WTC11 (cell line): ENCODE measurements at regions not wholly inside any gene's neighbourhood (a gene's known extent, or its start where the extent isn't known, plus 50 kb on each side); places are given as distances from the start of the nearest gene placed in this dataset.

Experiments used
- ATAC-seq: fragments of 200-7000 bp; cut with Tn5 transposase; 2 replicates; pipeline ENCODE4 v1.10.0; 2021; ENCODE audit warnings: mild to moderate bottlenecking, moderate library complexity
- CTCF ChIA-PET: fragments of 300-600 bp; sonication (Branson Sonifier 250); formaldehyde crosslinking; loops from one replicate; lab custom pipeline; 2021; ENCODE audit warnings: antibody characterized with exemption; lab: Charles Lee
- POLR2A ChIA-PET: fragments of 350-600 bp; sonication (Branson Sonifier 250); formaldehyde crosslinking; loops from one replicate; lab custom pipeline; 2021; ENCODE audit warnings: antibody characterized with exemption; lab: Charles Lee
- DNase-seq: peaks from one replicate; pipeline ENCODE4 v3.0.0; 2021; ENCODE audit warnings: low spot score
- H3K27ac Mint-ChIP-seq: 2 replicates; pipeline ENCODE4 v1.8.0; 2021; ENCODE audit warnings: mixed read lengths
- H3K27me3 Mint-ChIP-seq: 2 replicates; pipeline ENCODE4 v1.8.0; 2021; ENCODE audit warnings: low read depth, mild to moderate bottlenecking, moderate library complexity, mixed read lengths
- H3K36me3 Mint-ChIP-seq: 2 replicates; pipeline ENCODE4 v1.8.0; 2021; ENCODE audit warnings: mixed read lengths
- H3K4me1 Mint-ChIP-seq: 2 replicates; pipeline ENCODE4 v1.8.0; 2022; ENCODE audit warnings: mixed read lengths
- H3K4me3 Mint-ChIP-seq: 2 replicates; pipeline ENCODE4 v1.8.0; 2021; ENCODE audit warnings: mild to moderate bottlenecking, moderate library complexity, mixed read lengths
- H3K9me3 Mint-ChIP-seq: 2 replicates; pipeline ENCODE4 v1.8.0; 2021; ENCODE audit warnings: mixed read lengths
- AR ChIP-seq: fragments of 250-450 bp; sonication (Bioruptor Pico); IDR thresholded peaks from 2 replicates; pipeline ENCODE4 v1.9.0; 2021; ENCODE audit warnings: mild to moderate bottlenecking
- ATF6 ChIP-seq: sonication (generic); formaldehyde crosslinking; IDR thresholded peaks from 2 replicates; pipeline ENCODE4 v1.8.1; 2023; ENCODE audit warnings: mild to moderate bottlenecking, missing genetic modification reagents
- CREB1 ChIP-seq: sonication (generic); formaldehyde crosslinking; IDR thresholded peaks from 2 replicates; pipeline ENCODE4 v1.8.0; 2023; ENCODE audit warnings: mild to moderate bottlenecking, missing genetic modification reagents
- EMX1 ChIP-seq: fragments of 250-450 bp; sonication (Bioruptor Pico); IDR thresholded peaks from 2 replicates; pipeline ENCODE4 v1.8.0; 2021; ENCODE audit warnings: mild to moderate bottlenecking
- ERG ChIP-seq: fragments of 250-450 bp; sonication (Bioruptor Pico); IDR thresholded peaks from 2 replicates; pipeline ENCODE4 v1.8.0; 2021; ENCODE audit warnings: mild to moderate bottlenecking
- ESRRA ChIP-seq: sonication (generic); formaldehyde crosslinking; IDR thresholded peaks from 2 replicates; pipeline ENCODE4 v1.8.1; 2022; ENCODE audit warnings: mild to moderate bottlenecking, missing genetic modification reagents, borderline replicate concordance
- FOXP4 ChIP-seq: sonication (generic); formaldehyde crosslinking; IDR thresholded peaks from 2 replicates; pipeline ENCODE4 v1.8.0; 2022; ENCODE audit warnings: mild to moderate bottlenecking, missing genetic modification reagents
- HMGXB4 ChIP-seq: sonication (generic); formaldehyde crosslinking; IDR thresholded peaks from 2 replicates; pipeline ENCODE4 v1.8.1; 2023; ENCODE audit warnings: mild to moderate bottlenecking, moderate library complexity, missing genetic modification reagents
- IRF1 ChIP-seq: sonication (generic); formaldehyde crosslinking; IDR thresholded peaks from 2 replicates; pipeline ENCODE4 v1.8.0; 2023; ENCODE audit warnings: missing genetic modification reagents
- NR1H2 ChIP-seq: sonication (generic); formaldehyde crosslinking; IDR thresholded peaks from 2 replicates; pipeline ENCODE4 v1.9.0; 2021; ENCODE audit warnings: mild to moderate bottlenecking, moderate library complexity, missing genetic modification reagents
- PRRX2 ChIP-seq: fragments of 250-450 bp; sonication (Bioruptor Pico); IDR thresholded peaks from 2 replicates; pipeline ENCODE4 v1.8.0; 2021; ENCODE audit warnings: mild to moderate bottlenecking
- RELA ChIP-seq: sonication (generic); formaldehyde crosslinking; IDR thresholded peaks from 2 replicates; pipeline ENCODE4 v1.8.1; 2022; ENCODE audit warnings: missing genetic modification reagents, mild to moderate bottlenecking, borderline replicate concordance
- SMAD3 ChIP-seq: sonication (generic); formaldehyde crosslinking; IDR thresholded peaks from 2 replicates; pipeline ENCODE4 v1.8.0; 2022; ENCODE audit warnings: missing genetic modification reagents, mild to moderate bottlenecking, borderline replicate concordance
- SP1 ChIP-seq: sonication (generic); formaldehyde crosslinking; conservative IDR thresholded peaks from 2 replicates; pipeline ENCODE4 v1.8.1; 2022; ENCODE audit warnings: missing genetic modification reagents
- TCF7 ChIP-seq: sonication (generic); formaldehyde crosslinking; IDR thresholded peaks from 2 replicates; pipeline ENCODE4 v1.8.0; 2022; ENCODE audit warnings: mild to moderate bottlenecking, low read depth, missing genetic modification reagents, moderate library complexity
- TEAD1 ChIP-seq: sonication (generic); formaldehyde crosslinking; IDR thresholded peaks from 2 replicates; pipeline ENCODE4 v1.8.0; 2022; ENCODE audit warnings: mild to moderate bottlenecking, missing genetic modification reagents
- TEAD4 ChIP-seq: sonication (generic); formaldehyde crosslinking; IDR thresholded peaks from 2 replicates; pipeline ENCODE4 v1.8.0; 2022; ENCODE audit warnings: mild to moderate bottlenecking, missing genetic modification reagents
- TP53 ChIP-seq: sonication (generic); formaldehyde crosslinking; IDR thresholded peaks from 2 replicates; pipeline ENCODE4 v1.8.1; 2023; ENCODE audit warnings: mild to moderate bottlenecking, missing genetic modification reagents
- ZNF317 ChIP-seq: sonication (generic); formaldehyde crosslinking; IDR thresholded peaks from 2 replicates; pipeline ENCODE4 v1.8.1; 2023; ENCODE audit warnings: low read depth, mild to moderate bottlenecking, moderate library complexity, missing genetic modification reagents, borderline replicate concordance
- ZNF532 ChIP-seq: fragments of 250-450 bp; sonication (Bioruptor Pico); IDR thresholded peaks from 2 replicates; pipeline ENCODE4 v1.9.0; 2021; ENCODE audit warnings: mild to moderate bottlenecking, borderline replicate concordance
- ZSCAN18 ChIP-seq: fragments of 250-450 bp; sonication (Bioruptor Pico); IDR thresholded peaks from 2 replicates; pipeline ENCODE4 v2.1.2; 2022; ENCODE audit warnings: mild to moderate bottlenecking, moderate library complexity

GRCh38 chr3:146308222-146308621, 57.3 kb upstream of the PLSCR4 start (continued):
- TF ChIP-seq FOXP4, result no peak
- TF ChIP-seq, all 79 proteins: peak for 0

GRCh38 chr3:146307456-146307725, 56.5 kb upstream of the PLSCR4 start:
- Mint-ChIP-seq H3K4me3 (no peak overlapping the region), H3K36me3 (no peaks in the 10 kb centered on the region), H3K4me1 (no peaks in the 10 kb centered on the region), H3K27me3 (no peaks in the 10 kb centered on the region), H3K9me3 (peaks cover 34% of the 10 kb centered on the region), H3K27ac (no peak overlapping the region)
- POLR2A ChIA-PET, result no interaction called here
- ATAC-seq (no peak), DNase-seq (no peak)
- CTCF ChIA-PET, result no interaction called here
- TF ChIP-seq EMX1 (CRISPR knock-in tag) (no peak), SP1 (CRISPR knock-in tag) (no peak), ZSCAN18 (CRISPR knock-in tag) (no peak), TCF7 (CRISPR knock-in tag) (no peak), TEAD4 (CRISPR knock-in tag) (no peak), ZNF532 (CRISPR knock-in tag) (no peak), ZNF317 (CRISPR knock-in tag) (no peak), NR1H2 (CRISPR knock-in tag) (no peak), SMAD3 (CRISPR knock-in tag) (no peak), TEAD1 (no peak), ERG (CRISPR knock-in tag) (no peak), CREB1 (CRISPR knock-in tag) (no peak), HMGXB4 (no peak), TP53 (CRISPR knock-in tag) (no peak), ATF6 (CRISPR knock-in tag) (no peak), IRF1 (CRISPR knock-in tag) (no peak), ESRRA (CRISPR knock-in tag) (no peak), PRRX2 (CRISPR knock-in tag) (no peak), AR (CRISPR knock-in tag) (no peak), RELA (CRISPR knock-in tag) (no peak)
